GM21619 (cell line): ENCODE measurements at regions not wholly inside any gene's neighbourhood (a gene's known extent, or its start where the extent isn't known, plus 50 kb on each side); places are given as distances from the start of the nearest gene placed in this dataset.

ENCODE experiments used
- ATAC-seq: cut with Tn5 transposase; IDR thresholded peaks from one replicate; pipeline ENCODE4 v1.9.1; 2021; ENCODE audit not compliant: unreplicated experiment

GRCh38 chr11:80900265-80900664, 1459.4 kb upstream of the TENM4 start:
- ATAC-seq, result peak; percentile 59

GRCh38 chr11:80899381-80899780, 1458.6 kb upstream of the TENM4 start:
- ATAC-seq, result peak; percentile 51

- peak; percentile 13 for ATAC-seq
These were observed 1458.1 kb upstream of the TENM4 start for GRCh38 chr11:80898910-80899309.

- ATAC-seq, result no peak
These were observed 1445.9 kb upstream of the TENM4 start for GRCh38 chr11:80886684-80887083.

GRCh38 chr11:80873310-80873999, 1432.6 kb upstream of the TENM4 start:
- no peak for ATAC-seq

DNA sequence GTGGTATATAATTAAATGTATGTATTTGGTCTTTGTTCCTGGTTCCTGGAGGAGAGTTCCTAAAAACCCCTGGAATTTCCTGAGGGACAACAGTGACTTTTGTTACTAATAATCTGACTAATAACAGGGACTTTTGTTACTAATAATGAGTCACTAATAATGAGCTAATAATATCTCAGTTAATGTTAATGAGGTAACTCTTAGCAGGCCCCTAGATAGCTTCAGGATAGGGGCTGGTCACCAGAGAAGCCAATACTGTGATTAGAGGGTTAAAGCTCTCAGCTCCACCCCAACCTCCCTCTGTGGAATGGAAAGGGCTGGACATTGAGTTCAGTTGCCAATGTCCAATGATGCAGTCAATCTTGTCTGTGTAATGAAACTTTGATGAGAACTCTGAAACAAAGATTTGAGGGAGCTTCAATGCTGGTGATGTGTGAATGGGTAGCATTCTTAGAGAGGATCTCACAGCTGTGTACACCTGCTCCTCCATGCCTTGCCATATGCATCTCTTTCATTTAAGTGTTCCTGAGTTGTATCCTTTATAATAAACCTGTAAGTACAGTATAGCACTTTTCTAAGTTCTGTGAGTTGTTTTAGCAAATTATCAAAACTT, 1431.4 kb upstream of the TENM4 start:
- peak; percentile 54 for ATAC-seq

DNA sequence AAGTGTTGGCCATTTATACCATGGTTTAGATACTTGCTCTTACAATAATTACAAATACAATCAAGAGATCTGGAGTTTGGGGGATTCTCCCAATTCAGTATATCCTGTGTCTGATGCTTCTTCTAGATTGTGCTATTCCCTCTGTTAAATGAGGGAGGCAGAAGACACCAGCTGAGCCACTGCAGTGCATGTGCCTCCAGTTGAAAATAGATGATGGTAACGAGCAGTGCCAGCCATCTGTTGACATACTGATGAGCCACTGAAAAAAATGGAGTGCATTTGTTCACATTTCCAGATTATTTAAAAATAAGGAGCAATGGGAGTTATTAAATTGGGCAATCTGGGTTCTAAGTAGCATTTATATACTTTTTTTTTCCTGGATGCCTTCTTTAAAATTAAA, 1428.0 kb upstream of the TENM4 start:
- ATAC-seq, result no peak

GRCh38 chr11:80862011-80862410, 1421.2 kb upstream of the TENM4 start:
- no peak for ATAC-seq

- no peak for ATAC-seq
These were observed 1420.4 kb upstream of the TENM4 start for GRCh38 chr11:80861193-80861592.

DNA sequence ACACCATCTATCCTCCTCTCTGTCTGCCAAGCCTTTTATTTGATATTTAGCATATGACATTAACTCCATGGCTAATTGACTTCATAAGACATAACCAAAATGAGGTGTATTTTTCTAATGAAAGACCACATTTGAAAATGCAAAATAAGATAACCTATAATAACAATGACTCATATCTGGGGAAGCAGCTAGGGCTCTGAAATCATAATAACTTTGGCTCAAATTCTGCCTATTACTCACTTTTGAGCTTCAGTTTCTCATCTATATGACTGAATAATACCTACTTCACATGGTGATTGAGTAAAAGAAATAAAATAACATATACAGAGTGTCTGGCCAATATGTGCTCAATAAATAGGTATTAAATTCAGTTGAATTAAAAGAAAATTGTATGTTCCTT, 1419.8 kb upstream of the TENM4 start:
- no peak for ATAC-seq

GRCh38 chr11:80856066-80856465, 1415.2 kb upstream of the TENM4 start:
- no peak for ATAC-seq

DNA sequence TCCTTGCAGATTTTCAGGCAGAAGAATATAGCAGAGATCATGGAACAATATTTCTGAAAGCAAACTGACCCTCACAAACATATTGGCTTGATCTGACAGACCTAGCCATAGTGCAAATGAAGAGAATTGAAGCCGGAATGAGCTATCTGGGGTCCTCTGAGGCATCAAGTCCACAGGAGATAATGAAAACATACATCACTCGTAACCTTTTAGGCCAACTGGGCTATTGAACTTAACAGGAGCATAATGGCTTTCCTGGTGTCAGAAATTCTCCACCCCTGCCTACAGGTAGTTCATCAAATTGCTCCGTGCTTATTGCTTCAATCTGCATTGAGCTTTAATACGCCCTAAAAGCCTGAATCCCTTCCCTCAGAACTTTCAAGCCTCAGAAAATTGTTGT, 1414.6 kb upstream of the TENM4 start:
- no peak for ATAC-seq

DNA sequence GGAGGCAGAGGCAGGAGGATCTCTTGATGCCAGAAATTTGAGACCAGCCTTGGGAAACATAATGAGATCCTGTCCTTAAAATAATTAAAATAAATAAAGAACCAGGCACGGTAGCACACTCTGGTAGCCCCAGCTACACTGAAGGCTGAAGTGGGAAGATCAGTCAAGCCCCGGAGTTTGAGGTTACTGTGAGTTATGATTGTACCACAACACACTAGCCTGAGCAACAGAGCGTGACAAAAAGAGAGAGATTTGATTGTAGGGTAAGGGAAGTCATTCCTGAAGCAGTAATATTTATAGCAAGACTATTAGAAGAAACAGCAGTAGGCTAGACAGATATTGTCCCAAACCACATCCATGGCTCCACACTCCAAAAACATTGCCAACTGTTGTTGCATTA, 1408.4 kb upstream of the TENM4 start:
- peak; percentile 40 for ATAC-seq

DNA sequence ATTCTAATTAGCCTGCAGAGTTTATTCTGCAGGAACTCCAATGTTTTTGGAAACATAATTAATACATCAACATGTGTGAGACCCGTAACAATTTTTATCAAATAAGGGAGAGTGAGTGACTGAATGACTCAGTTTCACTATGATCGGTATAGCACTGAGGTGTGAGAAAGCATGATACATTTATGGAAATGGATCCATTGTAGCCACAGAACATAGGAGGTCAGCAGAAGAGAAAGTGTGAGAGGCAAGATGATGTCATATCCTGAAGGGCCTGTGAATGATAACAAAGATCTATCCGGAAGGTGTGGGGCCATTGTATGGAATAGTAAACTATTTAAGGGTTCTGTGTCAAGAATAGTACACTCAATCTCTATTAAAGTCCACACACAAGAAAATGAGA, 1406.1 kb upstream of the TENM4 start:
- ATAC-seq, result peak; percentile 97

GRCh38 chr11:80846442-80846841, 1405.6 kb upstream of the TENM4 start:
- no peak for ATAC-seq

DNA sequence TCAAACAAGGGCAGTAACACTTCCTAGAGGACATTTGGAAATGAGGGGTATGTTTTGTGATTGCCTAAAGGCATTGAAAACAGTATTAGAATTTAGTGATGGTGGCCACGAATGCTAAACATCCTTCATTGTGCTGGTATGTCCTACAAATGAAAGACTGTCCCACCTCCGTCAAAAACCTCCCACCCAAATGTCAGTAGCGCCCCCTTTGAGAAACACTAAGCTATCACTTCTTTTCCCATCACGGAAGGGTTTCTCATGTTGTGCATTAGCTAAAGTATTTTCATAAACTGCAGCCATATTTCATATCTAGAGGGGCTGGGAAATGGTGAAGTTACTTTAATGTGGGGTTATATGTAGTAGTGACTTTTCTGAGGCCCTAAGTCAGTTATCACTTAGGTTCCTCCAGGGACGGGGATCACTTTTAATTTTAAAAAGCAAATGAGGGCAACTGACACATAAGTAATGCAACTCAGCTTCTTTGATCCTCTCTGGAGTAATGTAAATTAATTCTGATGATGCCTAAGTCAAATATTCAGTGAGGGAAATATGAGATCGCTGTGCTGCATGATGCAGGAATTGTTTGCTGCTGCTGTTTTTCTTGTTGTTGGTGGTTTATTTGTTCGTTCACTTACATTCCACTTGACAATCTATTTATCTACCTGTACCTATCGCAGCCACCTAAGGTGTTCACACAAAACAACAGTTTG, 1403.4 kb upstream of the TENM4 start:
- ATAC-seq, result no peak

DNA sequence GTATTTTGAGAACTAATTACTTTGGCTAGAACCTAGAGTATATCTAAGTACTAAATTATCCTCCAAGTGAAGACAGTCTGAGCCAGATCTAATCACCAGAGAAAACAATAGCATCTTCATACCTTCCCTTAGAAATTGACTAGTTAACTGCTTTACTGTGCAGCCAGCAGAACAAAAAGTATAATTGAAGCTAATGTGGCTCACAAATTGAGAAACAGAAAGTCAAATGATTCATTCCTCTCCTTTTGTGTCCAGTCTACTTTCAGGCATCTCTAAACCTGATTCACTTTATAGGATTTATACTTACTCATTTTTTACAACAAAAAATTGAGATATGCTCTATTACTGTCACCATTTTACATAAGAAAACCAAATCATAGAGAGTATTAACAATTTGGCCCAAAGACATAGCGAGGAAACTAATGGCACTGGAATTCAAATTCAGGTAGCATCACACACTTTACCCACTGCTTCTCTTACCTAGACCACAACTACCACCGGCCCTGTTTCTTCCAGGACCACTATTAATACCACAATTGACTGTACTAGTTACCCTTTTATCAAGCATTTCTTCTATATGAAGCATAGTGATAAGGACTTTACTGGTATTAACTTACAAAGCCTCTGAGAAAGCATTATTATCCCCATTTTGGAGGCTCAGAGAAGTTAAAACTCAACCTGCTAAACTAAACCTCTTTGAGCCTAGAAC, 1402.6 kb upstream of the TENM4 start:
- ATAC-seq, result peak; percentile 39

- ATAC-seq, result no peak
These were observed 1401.4 kb upstream of the TENM4 start for GRCh38 chr11:80842246-80842645.

DNA sequence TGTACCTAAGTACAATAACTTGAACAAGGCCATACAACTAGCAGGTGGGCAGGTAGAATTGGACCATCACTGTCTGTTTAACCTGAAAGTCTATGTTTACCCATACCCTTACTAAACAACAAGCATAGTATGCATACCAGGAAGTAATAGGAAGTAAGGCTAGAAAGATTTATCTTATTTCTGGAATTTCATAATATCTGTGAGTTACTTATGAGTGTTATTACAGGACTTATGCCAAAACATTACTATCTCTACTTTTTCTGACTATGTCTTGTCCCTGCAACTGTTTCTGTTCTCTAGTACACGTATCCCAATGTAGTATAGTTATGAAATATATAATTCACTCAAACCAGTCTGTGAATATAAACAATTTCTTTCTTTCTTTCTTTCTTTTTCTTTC, 1400.8 kb upstream of the TENM4 start:
- no peak for ATAC-seq

DNA sequence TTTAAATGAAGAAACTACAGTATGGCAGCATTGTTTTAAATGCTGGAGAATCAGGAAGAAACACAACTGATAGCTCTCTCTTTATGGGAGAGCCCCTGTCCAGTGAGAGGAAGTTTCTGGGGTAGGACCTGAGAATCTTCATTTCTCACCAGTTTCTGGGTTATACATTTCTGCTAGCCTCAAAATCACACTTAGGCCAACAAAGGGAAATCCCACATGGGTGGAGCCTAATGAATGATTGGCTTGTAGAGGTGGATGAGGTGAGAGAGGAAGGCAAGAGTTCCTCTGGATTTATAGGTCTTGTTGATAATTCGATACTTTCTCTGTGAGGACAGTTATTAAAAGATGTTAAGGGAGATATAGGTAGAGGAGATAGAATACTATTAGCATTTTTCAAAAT, 1397.3 kb upstream of the TENM4 start:
- ATAC-seq, result peak; percentile 86

DNA sequence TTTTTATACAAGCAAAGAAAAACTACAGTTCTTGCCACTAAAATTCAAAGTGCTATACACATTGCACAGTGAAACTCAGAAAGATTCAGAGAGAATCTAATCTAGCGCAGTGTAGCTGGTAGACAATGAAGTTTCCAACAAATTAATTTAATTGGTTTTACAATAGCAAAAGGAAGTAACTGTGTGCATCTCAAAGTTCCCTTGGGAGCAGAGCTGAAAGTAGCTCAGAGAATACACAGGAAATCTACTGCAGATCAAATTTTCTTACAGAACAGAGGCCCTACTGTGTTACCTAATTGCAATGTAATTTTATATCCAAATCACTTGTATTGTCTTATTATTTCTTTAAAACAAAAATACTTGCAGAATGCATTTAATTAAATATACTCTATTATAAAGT, 1396.2 kb upstream of the TENM4 start:
- ATAC-seq, result no peak

DNA sequence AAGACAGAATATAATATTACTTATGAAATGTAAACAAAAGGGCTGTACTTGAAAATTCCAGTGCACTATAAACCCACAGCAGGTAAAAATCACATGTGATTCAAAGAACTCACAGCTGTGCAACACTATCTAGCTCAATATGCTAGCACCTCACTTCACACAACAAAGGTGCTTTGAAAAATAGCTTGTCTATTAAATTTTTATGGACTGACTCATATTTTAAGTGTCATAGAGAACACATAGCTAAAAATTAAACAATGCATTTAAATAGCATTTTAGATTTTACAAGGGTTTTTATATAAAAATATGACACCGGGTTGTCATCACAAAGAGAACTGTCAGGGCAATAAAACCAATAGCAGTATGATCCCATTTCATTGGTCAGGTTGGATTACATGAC, 1390.5 kb upstream of the TENM4 start:
- ATAC-seq, result no peak
